GM19351 (cell line): ENCODE measurements at regions not wholly inside any gene's neighbourhood (a gene's known extent, or its start where the extent isn't known, plus 50 kb on each side); places are given as distances from the start of the nearest gene placed in this dataset.
A peak's percentile ranks its signal among the peaks of the same experiment; 100 is the strongest.
"Not testable (repeated sequence)": the region's sequence is repeated elsewhere in the genome, so short reads cannot be mapped to it uniquely, and the experiment has no call there.

Experiments
- ATAC-seq: cut with Tn5 transposase; IDR thresholded peaks from one replicate; pipeline ENCODE4 v1.9.1; 2021; ENCODE audit warnings: mild to moderate bottlenecking, moderate library complexity; ENCODE audit not compliant: unreplicated experiment

GRCh38 chrX:22526339-22526738 is 253.6 kb downstream of the CBLL2 start:
- peak; percentile 98 for ATAC-seq

- ATAC-seq: no peak
Measured at GRCh38 chrX:22527302-22527701, 254.6 kb downstream of the CBLL2 start.

- ATAC-seq: peak; percentile 68
Measured at GRCh38 chrX:22533898-22534297, 261.2 kb downstream of the CBLL2 start.

- no peak for ATAC-seq
Measured at GRCh38 chrX:22534643-22535042, 261.9 kb downstream of the CBLL2 start.

GRCh38 chrX:22536746-22537304 is 264.1 kb downstream of the CBLL2 start:
- ATAC-seq: no peak

- no peak for ATAC-seq
Measured at GRCh38 chrX:22538580-22538979, 265.9 kb downstream of the CBLL2 start.

GRCh38 chrX:22541926-22542325 is 269.2 kb downstream of the CBLL2 start:
- ATAC-seq: no peak

- ATAC-seq: no peak
Measured at GRCh38 chrX:22542641-22543040, 269.9 kb downstream of the CBLL2 start.

GRCh38 chrX:22559506-22559905 is 286.8 kb downstream of the CBLL2 start:
- no peak for ATAC-seq

GRCh38 chrX:22575161-22575845 is 302.6 kb downstream of the CBLL2 start:
- no peak for ATAC-seq

GRCh38 chrX:22577181-22577580 is 304.5 kb downstream of the CBLL2 start:
- ATAC-seq: no peak

- ATAC-seq: peak; percentile 83
Measured at GRCh38 chrX:22585831-22586230, 313.1 kb downstream of the CBLL2 start.

- ATAC-seq: no peak
Measured at GRCh38 chrX:22589845-22590244, 317.1 kb downstream of the CBLL2 start.

GRCh38 chrX:22594766-22595165 is 322.1 kb downstream of the CBLL2 start:
- no peak for ATAC-seq

- ATAC-seq: no peak
Measured at GRCh38 chrX:22603060-22603459, 330.3 kb downstream of the CBLL2 start.

- not testable (repeated sequence) for ATAC-seq
Measured at GRCh38 chrX:22609452-22609851, 336.7 kb downstream of the CBLL2 start.

GRCh38 chrX:22616867-22617266 is 344.2 kb downstream of the CBLL2 start:
- ATAC-seq: no peak

GRCh38 chrX:22627576-22627975 is 354.9 kb downstream of the CBLL2 start:
- ATAC-seq: no peak

- no peak for ATAC-seq
Measured at GRCh38 chrX:22628275-22628674, 355.6 kb downstream of the CBLL2 start.

- no peak for ATAC-seq
Measured at GRCh38 chrX:22629105-22629725, 356.5 kb downstream of the CBLL2 start.

GRCh38 chrX:22634083-22634482 is 361.4 kb downstream of the CBLL2 start:
- no peak for ATAC-seq

- ATAC-seq: no peak
Measured at GRCh38 chrX:22634751-22635150, 362.0 kb downstream of the CBLL2 start.
